GM19351 (cell line): ENCODE measurements at regions not wholly inside any gene's neighbourhood (a gene's known extent, or its start where the extent isn't known, plus 50 kb on each side); places are given as distances from the start of the nearest gene placed in this dataset.

Source experiments
- ATAC-seq: cut with Tn5 transposase; IDR thresholded peaks from one replicate; pipeline ENCODE4 v1.9.1; 2021; ENCODE audit warnings: mild to moderate bottlenecking, moderate library complexity; ENCODE audit not compliant: unreplicated experiment

DNA sequence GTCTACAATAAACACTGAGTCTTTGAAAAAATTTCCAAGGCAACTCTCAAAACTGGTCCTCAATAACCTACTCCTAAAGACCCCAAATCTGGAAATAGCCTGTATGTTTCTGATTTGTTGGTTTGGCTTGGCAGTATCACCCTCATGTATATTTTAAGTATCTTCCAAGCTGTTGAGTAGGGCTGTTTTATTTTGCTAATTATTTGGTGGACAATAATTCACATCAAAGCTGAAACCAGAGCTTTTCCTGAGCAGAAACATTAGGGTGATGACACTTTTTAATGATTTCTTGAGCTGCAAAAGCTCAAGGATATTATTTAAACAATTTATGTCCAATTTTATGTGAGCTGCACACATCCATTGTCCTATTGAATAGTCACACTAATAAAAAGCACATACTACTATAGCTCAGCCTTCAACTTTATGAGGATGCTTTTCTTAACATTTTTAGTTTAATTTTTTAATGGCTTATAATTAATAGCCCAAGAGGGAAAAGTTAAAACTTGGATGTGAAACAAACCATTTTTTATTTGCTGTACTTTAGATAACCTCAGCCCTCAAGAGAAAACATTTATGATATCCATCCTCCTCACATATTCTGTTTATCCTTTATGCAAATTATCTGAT is 393.1 kb downstream of the TAF11L14 start:
- ATAC-seq, result no peak

GRCh38 chr5:18028036-18028435 is 393.8 kb downstream of the TAF11L14 start:
- ATAC-seq, result no peak

GRCh38 chr5:18032744-18033143 is 398.5 kb downstream of the TAF11L14 start:
- ATAC-seq, result no peak

DNA sequence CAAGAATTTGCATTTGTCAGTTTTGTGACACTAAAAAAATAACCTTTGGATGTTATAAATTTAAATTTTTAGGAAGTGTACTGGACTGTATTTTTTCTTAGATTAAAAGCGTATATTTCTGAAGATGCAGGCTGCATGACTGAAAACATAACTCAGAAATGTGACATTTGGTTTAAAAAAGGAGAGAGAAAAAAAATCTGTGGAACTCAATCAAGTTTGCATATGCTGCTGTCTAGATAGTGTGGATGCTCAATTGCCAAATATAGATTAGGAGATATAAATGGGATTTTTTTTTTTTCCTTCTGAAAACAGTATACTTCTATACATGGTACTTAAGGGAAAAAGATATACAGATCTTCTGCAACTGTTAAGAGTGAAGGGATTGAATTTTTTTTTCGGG is 402.3 kb downstream of the TAF11L14 start:
- no peak for ATAC-seq

- ATAC-seq, result no peak
Observed at GRCh38 chr5:18037718-18038117, 403.5 kb downstream of the TAF11L14 start.

DNA sequence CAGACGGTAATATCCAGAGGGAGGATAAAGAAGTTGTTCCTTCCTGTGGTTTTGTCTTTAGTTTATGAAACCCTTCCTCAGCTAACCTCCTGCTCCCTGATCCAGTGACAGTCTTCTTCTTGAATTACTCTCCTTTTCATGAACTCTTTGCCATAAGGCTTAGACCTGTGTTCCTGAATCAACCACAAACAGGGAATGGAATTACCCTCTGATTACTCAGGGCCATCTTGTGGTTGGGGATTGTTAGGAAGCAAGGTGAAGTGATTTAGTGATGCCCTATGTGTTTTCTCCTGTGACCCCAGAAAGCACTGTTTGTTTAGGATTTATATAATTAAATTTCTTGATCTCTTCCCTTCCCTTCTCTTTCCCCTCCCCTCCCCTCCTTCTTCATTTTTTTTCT is 409.1 kb downstream of the TAF11L14 start:
- ATAC-seq, result no peak

GRCh38 chr5:18048449-18048848 is 414.2 kb downstream of the TAF11L14 start:
- no peak for ATAC-seq

DNA sequence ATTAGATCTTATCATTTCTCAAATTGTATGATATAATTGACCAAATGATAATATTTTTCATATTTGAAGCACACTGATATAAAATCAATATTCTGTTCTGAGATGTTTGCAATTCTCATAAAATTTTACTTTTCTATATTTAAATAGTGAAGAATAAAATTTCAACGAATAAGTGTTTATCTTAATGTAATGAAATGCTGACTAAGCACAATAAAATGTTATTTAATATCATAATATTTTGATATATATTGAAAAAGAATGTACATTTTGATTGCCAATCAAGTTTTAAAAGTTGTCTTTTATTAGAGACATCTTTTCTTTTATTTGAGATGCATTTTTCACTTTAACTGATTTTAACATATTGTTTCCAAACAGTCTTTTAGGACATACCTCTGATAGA is 416.1 kb downstream of the TAF11L14 start:
- no peak for ATAC-seq

GRCh38 chr5:18050776-18051175 is 416.5 kb downstream of the TAF11L14 start:
- no peak for ATAC-seq

DNA sequence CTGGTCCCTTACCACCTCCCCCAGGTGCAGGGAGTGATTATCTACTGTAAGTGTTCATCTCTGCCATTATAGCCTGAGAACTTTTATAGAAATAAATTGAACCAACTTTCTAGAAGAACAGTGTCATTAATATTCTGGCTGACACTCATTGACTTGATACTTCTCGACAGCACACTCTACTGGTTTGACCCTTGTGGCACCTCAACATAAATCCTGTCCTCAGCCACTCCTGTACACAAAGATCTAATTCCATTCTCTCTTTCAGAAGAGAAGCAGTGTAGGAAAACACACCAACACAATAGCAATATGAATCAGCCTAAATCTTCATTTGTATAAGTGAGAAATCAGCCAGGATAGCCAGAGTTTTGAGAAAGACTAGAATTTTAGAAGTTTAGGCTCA is 417.7 kb downstream of the TAF11L14 start:
- ATAC-seq, result no peak

DNA sequence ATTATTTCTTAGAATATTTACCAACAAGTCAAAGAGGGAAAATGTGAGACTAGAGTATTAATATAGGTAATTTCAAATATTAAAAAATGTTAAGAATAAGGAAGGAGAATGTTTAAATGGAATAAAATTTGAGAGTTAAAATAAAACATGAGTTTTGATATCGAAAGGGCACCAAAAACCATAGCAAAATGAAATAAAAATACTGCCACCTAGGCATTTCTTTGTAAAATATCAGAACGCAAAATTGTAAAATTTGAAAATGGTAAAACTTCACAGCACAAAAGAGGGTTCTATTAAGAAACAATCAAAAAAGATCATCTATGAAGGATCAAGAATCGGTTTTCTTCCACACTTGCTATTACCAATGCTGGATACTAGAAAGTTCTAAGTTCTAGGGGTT is 418.3 kb downstream of the TAF11L14 start:
- no peak for ATAC-seq

GRCh38 chr5:18057725-18058124 is 423.5 kb downstream of the TAF11L14 start:
- ATAC-seq, result no peak

DNA sequence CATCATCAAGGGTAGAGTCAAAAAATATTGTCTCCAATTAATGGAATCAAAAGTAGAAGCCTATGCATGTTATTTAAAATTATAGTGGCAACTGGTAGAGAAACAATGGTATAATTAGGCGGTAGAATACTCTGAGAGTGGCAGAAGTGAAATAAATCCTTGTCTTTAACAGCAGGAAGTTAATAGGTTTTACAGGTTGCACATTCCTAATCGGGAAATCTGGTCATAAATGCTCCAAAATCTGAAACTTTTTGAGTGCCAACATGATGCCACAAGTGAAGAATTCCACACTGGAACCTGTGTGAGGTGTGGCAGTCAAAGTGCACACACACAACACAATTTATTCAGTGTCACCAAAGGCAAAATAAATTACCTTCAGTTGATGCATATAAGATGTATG is 433.4 kb downstream of the TAF11L14 start:
- no peak for ATAC-seq

DNA sequence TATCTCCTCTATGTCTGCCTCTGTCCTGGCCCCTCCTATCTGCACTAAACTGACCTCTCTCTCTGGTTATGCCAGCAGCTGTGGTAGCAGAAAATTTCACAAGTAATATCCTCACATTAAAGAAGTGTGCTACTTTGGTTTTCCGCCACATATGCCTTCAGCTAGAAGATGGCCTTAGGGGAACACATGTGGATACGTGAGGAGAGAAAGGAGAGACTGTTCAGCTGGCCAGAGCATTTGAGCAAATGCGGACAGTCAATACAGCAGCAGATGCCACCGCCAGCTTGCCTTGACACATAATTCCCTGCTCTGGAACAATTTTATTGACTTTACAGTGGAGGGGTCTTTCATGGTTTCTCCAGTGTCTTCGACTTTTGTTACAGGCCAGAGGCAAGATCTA is 434.6 kb downstream of the TAF11L14 start:
- no peak for ATAC-seq

DNA sequence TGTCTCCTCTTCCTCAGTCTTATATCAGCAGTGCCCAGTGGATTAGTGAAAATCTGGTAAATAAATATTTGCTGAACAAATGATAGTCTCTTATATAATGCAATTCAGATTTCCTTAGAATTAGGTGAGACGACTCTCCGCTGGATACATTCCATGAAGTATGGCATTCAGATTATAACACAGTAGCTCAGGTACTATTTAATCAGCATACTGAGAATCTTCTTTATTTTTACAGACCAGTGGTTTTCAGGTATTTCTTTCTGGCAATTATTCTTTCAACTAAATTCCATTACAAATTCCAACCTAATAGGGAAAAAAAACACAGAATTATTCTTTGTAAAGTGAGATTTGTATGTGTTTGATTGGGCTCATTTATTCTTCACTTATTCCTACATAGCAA is 435.5 kb downstream of the TAF11L14 start:
- no peak for ATAC-seq

- ATAC-seq, result no peak
Observed at GRCh38 chr5:18072600-18072999, 438.3 kb downstream of the TAF11L14 start.

DNA sequence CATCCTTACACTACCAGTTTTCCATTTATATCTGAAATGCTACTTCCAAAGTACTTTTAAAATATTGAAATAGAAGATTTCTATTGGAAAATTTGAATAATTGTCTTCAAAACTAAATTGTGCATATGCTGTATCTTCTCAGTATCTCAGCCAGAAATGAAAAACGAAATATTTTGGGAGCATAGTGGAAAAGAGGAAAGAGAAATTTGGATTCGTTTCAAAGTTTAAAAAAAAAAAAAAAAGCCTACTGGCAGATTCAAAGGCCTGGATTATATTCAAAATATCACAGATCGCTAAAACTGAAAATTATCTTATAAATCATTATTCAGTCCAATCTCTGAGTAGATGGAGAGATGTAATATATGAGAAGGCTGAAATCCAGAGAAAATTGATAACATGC is 440.7 kb downstream of the TAF11L14 start:
- no peak for ATAC-seq

GRCh38 chr5:18078157-18078556 is 443.9 kb downstream of the TAF11L14 start:
- no peak for ATAC-seq

DNA sequence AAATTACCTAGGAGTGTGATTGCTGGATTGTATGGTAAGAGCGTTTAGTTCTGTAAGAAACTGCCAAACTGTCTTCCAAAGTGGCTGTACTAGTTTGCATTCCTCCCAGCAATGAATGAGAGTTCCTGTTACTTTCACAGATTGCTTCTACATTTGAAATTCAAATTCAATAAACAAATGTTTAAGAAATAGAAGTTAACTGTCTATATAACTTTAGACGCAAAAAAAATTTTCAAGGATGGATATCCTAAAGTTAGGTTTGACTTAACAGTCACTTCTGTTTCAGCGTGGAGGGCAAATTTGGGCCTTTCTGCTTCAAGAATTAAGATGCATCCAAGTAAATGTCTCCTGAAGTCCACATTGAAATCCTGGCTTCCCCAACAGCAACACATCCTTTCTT is 445.6 kb downstream of the TAF11L14 start:
- ATAC-seq, result no peak

DNA sequence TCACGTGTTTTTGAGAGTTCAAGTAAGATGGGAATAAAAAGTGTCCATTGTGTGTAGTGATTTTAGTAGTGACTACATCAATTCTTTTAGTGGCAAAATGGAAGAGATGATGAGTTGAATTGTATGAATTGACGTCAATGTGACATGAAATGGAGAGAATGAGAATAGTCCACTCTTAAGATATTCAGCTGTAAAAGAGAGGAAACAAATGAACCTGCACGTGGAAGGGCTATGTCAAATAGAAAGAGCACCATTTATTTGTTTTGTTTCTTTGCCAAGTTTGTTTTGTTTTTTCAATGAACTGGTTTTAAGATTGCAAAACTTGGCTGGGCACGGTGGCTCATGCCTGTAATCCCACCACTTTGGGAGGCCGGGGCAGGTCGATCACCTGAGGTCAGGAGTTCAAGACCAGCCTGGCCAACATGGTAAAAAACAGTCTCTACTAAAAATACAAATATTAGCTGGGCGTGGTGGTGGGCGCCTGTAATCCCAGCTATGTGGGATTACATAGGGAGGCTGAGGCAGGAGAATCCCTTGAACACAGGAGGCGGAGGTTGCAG is 453.8 kb downstream of the TAF11L14 start:
- ATAC-seq, result no peak

- no peak for ATAC-seq
Observed at GRCh38 chr5:18090177-18090576, 455.9 kb downstream of the TAF11L14 start.

DNA sequence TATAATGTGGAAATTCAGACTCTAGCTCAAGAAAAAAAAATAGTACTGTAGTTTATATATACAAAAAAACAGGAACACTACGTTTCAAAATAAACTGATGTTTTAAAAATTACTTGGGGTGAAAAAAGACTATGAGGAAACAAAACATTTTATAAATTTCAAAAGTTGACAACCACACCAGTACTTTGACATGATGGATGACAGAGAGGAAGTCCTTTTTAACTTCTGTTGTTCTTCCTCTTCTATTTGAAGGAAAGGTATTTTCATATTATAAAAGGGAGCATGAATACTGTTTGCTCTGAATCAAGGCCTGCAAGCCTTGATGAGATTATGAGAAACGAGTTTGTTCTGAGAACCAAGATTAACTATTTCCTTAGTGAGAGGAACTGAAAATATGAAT is 456.9 kb downstream of the TAF11L14 start:
- ATAC-seq, result no peak

GRCh38 chr5:18091758-18092157 is 457.5 kb downstream of the TAF11L14 start:
- ATAC-seq, result no peak
